Keratinocyte (primary cell): ENCODE measurements at regions not wholly inside any gene's neighbourhood (a gene's known extent, or its start where the extent isn't known, plus 50 kb on each side); places are given as distances from the start of the nearest gene placed in this dataset.

Experiments used
- DNase-seq: peaks from one replicate; pipeline ENCODE4 v3.0.0-alpha.2; 2011; ENCODE audit warnings: low read depth, missing footprints, low spot score
- FAIRE-seq: peaks from 2 replicates; lab custom pipeline; 2011; peaks lifted over from hg19 to GRCh38; lab: Jason Lieb, UNC
- H2AFZ ChIP-seq: 2 replicates; pipeline ENCODE4 v1.6.0; 2012; ENCODE audit warnings: low read length, control low read depth, inconsistent platforms; ENCODE audit not compliant: control insufficient read depth
- H3K27ac ChIP-seq: 2 replicates; pipeline ENCODE4 v1.5.1; 2011; ENCODE audit warnings: low read length; ENCODE audit not compliant: control insufficient read depth, insufficient read depth
- H3K27me3 ChIP-seq: 3 replicates; pipeline ENCODE4 v1.6.0; 2011; ENCODE audit warnings: low read length; ENCODE audit not compliant: control insufficient read depth, insufficient read depth; ENCODE audit errors: extremely low read depth
- H3K36me3 ChIP-seq, 2 experiments: 2 replicates in 1 of 2; 3 replicates in 1 of 2; pipeline ENCODE4 v1.5.1; 2011; ENCODE audit warnings: low read length in 2 of 2, mild to moderate bottlenecking in 1 of 2; ENCODE audit not compliant: control insufficient read depth in 2 of 2, insufficient read depth in 2 of 2; ENCODE audit errors: extremely low read depth in 1 of 2
- H3K4me1 ChIP-seq: 3 replicates; pipeline ENCODE4 v1.5.1; 2011; ENCODE audit warnings: low read length; ENCODE audit not compliant: control insufficient read depth, insufficient read depth; ENCODE audit errors: extremely low read depth
- H3K4me2 ChIP-seq: 3 replicates; pipeline ENCODE4 v1.6.0; 2011; ENCODE audit warnings: low read depth, low read length; ENCODE audit not compliant: control insufficient read depth, insufficient read depth; ENCODE audit errors: extremely low read depth
- H3K4me3 ChIP-seq, 3 experiments: fragments of 200-600 bp in 1 of 3; sonication (generic) in 1 of 3; 2 replicates in 2 of 3; 3 replicates in 1 of 3; pipeline ENCODE4 v1.5.1; 2011 to 2016; ENCODE audit warnings: low read length in 3 of 3, mild to moderate bottlenecking in 3 of 3, control low read depth in 2 of 3, inconsistent platforms in 1 of 3, low read depth in 1 of 3, mixed read lengths in 1 of 3, mixed run types in 1 of 3, moderate library complexity in 1 of 3; ENCODE audit not compliant: control insufficient read depth in 2 of 3, insufficient read depth in 2 of 3; ENCODE audit errors: extremely low read depth in 1 of 3
- H3K79me2 ChIP-seq: 2 replicates; pipeline ENCODE4 v1.6.0; 2012; ENCODE audit warnings: low read length; ENCODE audit not compliant: control insufficient read depth, insufficient read depth
- H3K9ac ChIP-seq: 3 replicates; pipeline ENCODE4 v1.6.0; 2011; ENCODE audit warnings: low read length; ENCODE audit not compliant: control insufficient read depth, insufficient read depth; ENCODE audit errors: extremely low read depth
- H3K9me1 ChIP-seq: 3 replicates; pipeline ENCODE4 v1.6.0; 2011; ENCODE audit warnings: low read length; ENCODE audit not compliant: control insufficient read depth, insufficient read depth; ENCODE audit errors: extremely low read depth
- H3K9me3 ChIP-seq: 2 replicates; pipeline ENCODE4 v1.5.1; 2012; ENCODE audit warnings: low read depth, low read length; ENCODE audit not compliant: control insufficient read depth
- H4K20me1 ChIP-seq: 3 replicates; pipeline ENCODE4 v1.6.0; 2011; ENCODE audit warnings: low read length; ENCODE audit not compliant: control insufficient read depth, insufficient read depth; ENCODE audit errors: extremely low read depth
- CTCF ChIP-seq, 3 experiments: IDR thresholded peaks in 1 of 3; conservative IDR thresholded peaks in 1 of 3; optimal IDR thresholded peaks in 1 of 3; 2 replicates in 2 of 3; 3 replicates in 1 of 3; pipeline versions ENCODE3 to v1.5.1; 2011; ENCODE audit warnings: low read length in 3 of 3, mild to moderate bottlenecking in 3 of 3, moderate library complexity in 2 of 3, control low read depth in 1 of 3, inconsistent platforms in 1 of 3; ENCODE audit not compliant: insufficient read depth in 2 of 3; ENCODE audit errors: extremely low read depth in 1 of 3
- EZH2 ChIP-seq: IDR thresholded peaks from one replicate; pipeline ENCODE4 v1.6.1; 2012; ENCODE audit warnings: inconsistent platforms, mild to moderate bottlenecking, low read length, moderate library complexity
- dilution Hi-C: fragments of 300-500 bp; cut with MboI; formaldehyde crosslinking; loops from one replicate; pipeline ENCODE4 v1.7.0; 2020; ENCODE audit warnings: low sequenced_read_pairs; ENCODE audit not compliant: extremely low pct_ligation_motif_present

- no peaks in the 10 kb centered on the region for H3K36me3 ChIP-seq
- TF ChIP-seq CTCF (optimal IDR thresholded peaks at IDR 0.05 in 1 of 3, IDR thresholded peaks at IDR 0.05 in 1 of 3, conservative IDR thresholded peaks at IDR 0.05 in 1 of 3; ENCODE audit: extremely low read depth in 1 of 3, insufficient read depth in 2 of 3, low read length in 3 of 3) (no peak), EZH2 (no peak)
- dilution Hi-C loops = no loop called here
- DNase-seq (no peak), FAIRE-seq (no peak)
- H3K9me3 ChIP-seq = no peaks in the 10 kb centered on the region
- H3K27ac ChIP-seq = no peak overlapping the region
- no peaks in the 10 kb centered on the region for H4K20me1 ChIP-seq
- no peak overlapping the region for H2AFZ ChIP-seq
- H3K4me2 ChIP-seq = no peak overlapping the region
- H3K4me1 ChIP-seq = no peaks in the 10 kb centered on the region
- no peaks in the 10 kb centered on the region for H3K27me3 ChIP-seq
- no peak overlapping the region for H3K9ac ChIP-seq
- H3K9me1 ChIP-seq = no peaks in the 10 kb centered on the region
- no peak overlapping the region for H3K4me3 ChIP-seq
- no peaks in the 10 kb centered on the region for H3K79me2 ChIP-seq
These were observed 510.9 kb upstream of the TBX3 start for GRCh38 chr12:115194857-115195256.

GRCh38 chr12:115194448-115194847, 510.5 kb upstream of the TBX3 start:
- Histone ChIP-seq H3K36me3 (no peaks in the 10 kb centered on the region), H3K27me3 (no peaks in the 10 kb centered on the region), H3K27ac (no peak overlapping the region), H3K9me3 (no peaks in the 10 kb centered on the region), H3K79me2 (no peaks in the 10 kb centered on the region), H3K4me3 (no peak overlapping the region), H2AFZ (no peak overlapping the region), H3K4me1 (no peaks in the 10 kb centered on the region), H4K20me1 (no peaks in the 10 kb centered on the region), H3K9ac (no peak overlapping the region), H3K4me2 (no peak overlapping the region), H3K9me1 (no peaks in the 10 kb centered on the region)
- dilution Hi-C loops = no loop called here
- TF ChIP-seq EZH2 (no peak), CTCF (optimal IDR thresholded peaks at IDR 0.05 in 1 of 3, IDR thresholded peaks at IDR 0.05 in 1 of 3, conservative IDR thresholded peaks at IDR 0.05 in 1 of 3; ENCODE audit: extremely low read depth in 1 of 3, insufficient read depth in 2 of 3, low read length in 3 of 3) (no peak)
- DNase-seq (no peak), FAIRE-seq (no peak)
